ENCODE measurements at regions not wholly inside any gene's neighbourhood (a gene's known extent, or its start where the extent isn't known, plus 50 kb on each side); places are given as distances from the start of the nearest gene placed in this dataset.
"Not testable (repeated sequence)": the region's sequence is repeated elsewhere in the genome, so short reads cannot be mapped to it uniquely, and the experiment has no call there.

DNA sequence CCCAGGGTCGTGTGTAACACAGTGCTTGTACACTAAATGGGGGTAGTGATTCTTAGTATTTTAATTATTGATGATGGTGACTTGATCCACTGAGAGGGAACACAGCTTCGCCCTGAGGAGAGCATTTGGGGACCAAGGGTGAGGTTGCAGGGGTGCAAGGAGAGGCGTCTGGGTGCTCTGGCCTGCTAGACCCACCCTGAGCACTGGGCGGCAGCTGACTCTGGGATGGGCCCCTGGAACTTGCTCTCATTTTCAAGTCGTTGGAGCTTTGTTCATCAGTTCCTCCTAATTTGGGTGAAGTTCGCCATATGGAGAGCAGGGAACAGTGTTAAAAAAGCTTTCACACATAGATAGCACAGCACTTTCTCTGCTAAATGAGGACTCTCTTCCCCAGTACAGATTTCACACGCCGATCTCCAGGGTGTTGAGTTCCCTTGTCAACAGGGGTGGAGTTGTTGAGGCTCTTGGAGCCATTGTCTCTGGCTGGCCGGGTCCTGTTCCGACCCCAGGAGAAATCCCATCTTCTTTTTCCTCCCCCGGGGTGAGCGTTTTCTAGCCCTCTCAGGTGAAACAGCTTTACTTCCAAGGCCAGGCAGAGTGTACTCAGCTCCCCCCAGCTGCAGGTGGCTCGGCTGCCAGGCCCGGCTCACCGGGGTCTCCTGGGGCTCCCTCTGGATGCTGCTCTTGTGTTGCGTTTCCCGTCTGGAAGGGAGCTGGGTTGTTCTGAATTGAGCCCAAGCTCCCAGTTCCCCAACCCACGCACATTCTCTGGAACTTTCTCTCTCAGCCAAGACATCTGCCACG lies 367.4 kb downstream of the RPS6KC1 start:
- DNase-seq: no peak

DNA sequence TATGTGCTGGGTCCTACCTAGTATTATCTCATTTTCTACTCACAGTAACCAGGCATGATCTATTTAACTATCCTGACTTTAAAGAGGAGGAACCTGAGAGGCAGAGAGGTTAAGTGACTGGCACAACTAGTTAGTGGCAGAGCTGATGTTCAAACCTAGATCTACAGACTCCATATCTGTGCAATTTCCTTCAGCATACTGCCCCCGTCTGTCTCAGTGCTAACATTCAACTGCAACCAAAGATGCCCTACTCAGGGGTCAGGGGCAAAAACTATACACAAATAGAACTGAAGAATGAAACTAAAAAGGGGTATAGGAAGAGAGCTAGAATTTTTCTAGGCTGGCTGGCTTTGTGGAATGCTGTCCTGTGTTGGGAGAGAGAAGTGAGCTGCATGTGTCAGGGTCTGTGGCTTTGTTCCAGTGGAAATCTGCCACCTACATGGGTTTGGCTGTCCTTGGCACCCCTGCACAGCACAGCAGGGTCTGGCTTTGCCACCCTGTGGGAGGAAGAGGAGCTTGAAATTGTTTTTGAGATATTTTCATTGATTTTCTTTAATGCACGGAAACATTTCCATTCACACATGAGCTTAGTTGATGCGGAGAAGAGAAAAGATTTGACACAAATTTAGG lies 368.5 kb downstream of the RPS6KC1 start:
- no peak for DNase-seq

GRCh38 chr1:213421178-213421577 lies 370.1 kb downstream of the RPS6KC1 start:
- DNase-seq: not testable (repeated sequence)

DNA sequence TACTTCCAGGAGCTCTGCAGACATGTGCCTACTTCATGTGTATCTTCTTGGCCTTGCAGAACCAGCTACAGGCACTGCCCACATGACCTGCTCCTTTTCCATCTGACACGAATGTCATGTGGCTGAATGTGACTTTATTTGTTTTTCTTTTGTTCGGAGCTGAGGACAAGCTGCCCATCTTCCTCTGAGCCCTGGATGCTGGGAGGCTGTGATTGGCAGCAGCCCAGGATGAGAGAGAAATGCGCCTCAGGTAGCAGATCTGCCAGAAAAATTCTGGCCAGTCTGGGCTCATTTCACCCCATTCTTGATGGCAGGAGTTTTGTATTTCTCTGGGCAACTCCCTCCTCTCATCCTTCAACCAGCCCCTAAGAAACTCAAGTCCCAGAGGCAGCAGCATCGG lies 372.0 kb downstream of the RPS6KC1 start:
- no peak for DNase-seq

- no peak for DNase-seq
These were observed 372.6 kb downstream of the RPS6KC1 start for GRCh38 chr1:213423605-213424004.

GRCh38 chr1:213425376-213426030 lies 374.5 kb downstream of the RPS6KC1 start:
- DNase-seq: no peak

DNA sequence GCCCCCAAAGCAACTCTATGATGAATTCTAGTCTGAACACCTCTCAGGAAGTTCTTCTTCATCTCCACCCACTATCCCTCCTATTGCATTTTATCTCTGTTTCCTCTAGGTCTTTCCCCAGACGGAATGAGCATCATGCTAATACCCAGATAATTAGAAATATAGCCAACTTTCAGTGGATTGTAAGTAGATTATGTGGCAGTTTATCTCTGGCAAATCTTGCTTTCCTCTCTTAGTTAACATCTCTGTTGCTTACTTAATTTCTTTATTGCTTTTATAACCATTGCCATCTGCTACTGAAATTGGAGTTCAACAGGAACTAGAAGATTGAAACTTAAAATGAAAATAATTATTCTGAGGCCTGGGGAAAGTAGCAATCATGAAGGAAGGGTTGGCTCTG lies 378.6 kb downstream of the RPS6KC1 start:
- DNase-seq: no peak

GRCh38 chr1:213435715-213436114 lies 384.7 kb downstream of the RPS6KC1 start:
- no peak for DNase-seq

DNA sequence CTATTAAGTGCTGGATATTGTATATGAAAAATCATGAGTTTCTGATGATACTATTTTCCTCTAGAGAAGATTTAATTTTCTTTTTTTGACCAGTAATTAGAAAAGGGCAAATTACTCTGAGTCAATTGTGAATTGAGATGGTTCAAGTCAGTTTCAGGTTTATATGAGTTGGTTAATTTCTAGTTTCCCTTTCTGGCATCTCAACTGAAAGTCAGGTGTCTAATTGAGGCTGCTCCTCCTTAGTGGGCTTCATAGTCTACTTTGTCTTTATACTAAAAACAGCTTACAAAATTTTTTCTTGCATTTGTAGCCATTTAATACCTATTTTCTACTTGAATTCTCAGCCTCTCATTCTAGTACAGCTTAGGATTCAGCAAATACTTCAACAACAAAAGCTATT lies 387.3 kb downstream of the RPS6KC1 start:
- no peak for DNase-seq

DNA sequence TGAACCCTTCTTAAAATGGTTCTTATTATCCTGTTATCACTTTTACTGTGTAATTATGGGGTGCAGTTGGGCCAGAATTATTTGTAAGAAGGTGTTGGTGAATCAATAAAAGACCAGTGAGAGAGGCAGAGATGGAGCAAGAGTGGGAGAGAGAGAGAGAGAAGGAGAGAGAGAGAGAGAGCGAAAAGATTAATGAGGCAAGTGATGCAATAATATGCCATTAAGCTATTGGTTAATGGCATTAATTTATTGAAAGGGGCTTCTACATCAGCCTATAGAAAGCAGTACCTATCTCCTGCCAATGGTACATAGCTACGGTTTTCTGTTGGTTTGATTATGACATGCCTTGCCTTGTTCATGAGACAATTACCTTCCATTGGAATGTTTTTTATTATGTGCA lies 388.7 kb downstream of the RPS6KC1 start:
- no peak for DNase-seq

DNA sequence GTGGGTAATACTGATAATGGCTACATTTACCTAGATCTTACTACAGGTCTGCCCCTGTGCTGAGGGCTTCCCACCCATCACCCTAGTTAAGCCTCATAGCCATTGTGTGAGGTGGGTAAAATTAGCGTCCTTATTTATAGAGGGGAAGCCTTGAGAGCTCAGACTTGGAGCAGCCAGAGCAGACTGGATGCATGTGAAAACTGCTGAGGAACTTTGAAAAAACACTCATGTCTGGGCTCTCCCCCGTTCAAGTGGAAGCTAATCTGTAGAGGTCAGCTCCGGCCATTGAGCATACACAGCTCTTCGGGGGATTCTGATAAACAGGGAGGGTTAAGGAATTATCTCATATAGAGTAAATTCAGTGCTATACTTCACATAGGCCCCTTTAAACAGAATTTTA lies 389.7 kb downstream of the RPS6KC1 start:
- DNase-seq: no peak

DNA sequence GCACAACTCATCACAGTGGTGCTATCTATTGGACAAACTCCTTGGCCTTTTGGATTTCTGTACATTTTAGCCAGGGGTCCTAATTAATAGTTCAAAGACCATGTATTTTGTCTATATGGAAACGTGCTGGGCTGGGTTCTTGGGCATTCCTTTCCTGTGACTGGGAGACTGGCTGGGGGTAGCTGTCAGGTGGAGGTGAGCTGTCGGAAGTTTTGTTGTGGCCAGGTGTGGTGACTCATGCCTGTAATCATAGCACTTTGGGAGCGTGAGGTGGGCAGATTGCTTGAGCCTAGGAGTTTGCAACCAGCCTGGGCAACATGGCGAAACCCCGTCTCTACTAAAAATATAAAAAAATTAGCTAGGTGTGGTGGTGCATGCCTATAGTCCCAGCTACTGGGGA lies 392.4 kb downstream of the RPS6KC1 start:
- no peak for DNase-seq

DNA sequence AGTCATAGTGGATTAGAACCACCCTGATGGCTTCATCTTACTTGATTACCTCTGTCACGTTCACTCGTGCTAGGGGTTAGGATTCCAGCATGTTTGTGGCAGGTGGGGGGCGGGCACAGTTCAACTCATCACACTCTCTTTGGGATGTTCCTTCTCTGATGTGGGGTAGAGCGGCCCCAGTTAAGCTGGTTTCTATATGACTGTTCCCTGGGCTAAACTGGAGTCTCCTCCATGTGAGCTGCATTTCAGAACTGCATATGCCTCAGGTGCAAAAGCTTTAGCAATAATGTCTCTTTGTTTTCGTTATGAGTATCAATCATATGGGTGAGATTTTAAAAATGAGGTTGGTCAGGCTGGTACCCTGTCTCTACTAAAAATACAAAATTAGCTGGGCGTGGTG lies 393.2 kb downstream of the RPS6KC1 start:
- no peak for DNase-seq

GRCh38 chr1:213446496-213446895 lies 395.5 kb downstream of the RPS6KC1 start:
- no peak for DNase-seq

DNA sequence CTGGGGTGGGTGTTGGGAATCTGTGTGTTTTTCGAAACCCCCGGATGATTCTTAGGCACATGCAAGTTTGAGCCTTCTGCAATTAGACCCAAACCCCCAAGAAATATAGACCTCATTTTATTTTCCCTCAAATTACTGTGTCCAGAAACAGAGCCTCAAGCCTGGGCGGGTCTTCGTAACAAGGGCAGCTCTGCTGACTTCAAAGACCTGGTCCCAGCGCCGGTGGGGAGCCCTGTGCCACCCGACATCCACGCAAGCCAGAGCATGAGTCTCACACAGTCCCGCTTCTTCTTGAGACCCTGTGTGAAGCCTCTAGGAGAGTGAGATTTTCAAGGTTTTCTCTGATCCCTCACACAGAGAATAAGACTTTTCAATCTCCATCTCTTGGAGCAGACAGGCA lies 397.3 kb downstream of the RPS6KC1 start:
- DNase-seq: no peak

- DNase-seq: no peak
These were observed 397.7 kb downstream of the RPS6KC1 start for GRCh38 chr1:213448776-213449175.

- DNase-seq: no peak
These were observed 401.5 kb downstream of the RPS6KC1 start for GRCh38 chr1:213452501-213452900.

DNA sequence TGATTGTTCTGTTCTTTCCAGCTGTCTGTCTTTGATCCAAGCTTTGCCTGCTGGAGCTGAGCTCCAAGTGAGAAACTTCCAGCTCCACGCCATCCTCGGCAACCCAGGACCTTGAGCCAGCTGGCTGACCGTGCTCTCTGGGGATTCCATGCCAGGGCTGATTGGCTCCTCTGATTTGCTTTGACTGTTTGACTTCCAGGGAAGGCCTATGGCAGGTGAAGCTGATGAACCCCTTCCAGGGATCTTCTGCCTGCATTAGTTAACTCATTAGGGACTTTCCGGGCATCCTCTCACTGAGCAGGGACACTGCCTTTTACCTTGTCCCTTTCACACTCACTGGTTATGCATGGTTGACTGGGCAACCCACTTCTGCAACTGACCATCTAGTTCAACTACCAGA lies 406.1 kb downstream of the RPS6KC1 start:
- no peak for DNase-seq

DNA sequence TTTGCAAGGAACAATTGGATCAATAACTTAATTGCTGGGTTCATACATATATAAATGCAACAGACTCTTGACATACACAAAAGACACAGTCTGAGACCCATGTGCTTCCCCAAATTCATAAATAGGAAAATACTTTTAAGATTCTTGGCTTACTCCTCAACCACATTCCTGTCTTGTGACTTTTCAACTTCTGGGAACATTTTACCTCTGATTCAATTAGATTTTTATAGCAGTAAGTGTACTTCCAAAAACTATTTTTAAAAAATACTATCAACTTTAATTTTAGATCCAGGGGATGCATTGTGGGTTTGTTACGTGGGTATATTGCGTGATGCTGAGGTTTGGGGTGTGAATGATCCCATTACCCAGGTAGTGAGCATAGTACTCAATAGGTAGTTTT lies 406.7 kb downstream of the RPS6KC1 start:
- no peak for DNase-seq

- not testable (repeated sequence) for DNase-seq
These were observed 411.3 kb downstream of the RPS6KC1 start for GRCh38 chr1:213462374-213462773.

DNA sequence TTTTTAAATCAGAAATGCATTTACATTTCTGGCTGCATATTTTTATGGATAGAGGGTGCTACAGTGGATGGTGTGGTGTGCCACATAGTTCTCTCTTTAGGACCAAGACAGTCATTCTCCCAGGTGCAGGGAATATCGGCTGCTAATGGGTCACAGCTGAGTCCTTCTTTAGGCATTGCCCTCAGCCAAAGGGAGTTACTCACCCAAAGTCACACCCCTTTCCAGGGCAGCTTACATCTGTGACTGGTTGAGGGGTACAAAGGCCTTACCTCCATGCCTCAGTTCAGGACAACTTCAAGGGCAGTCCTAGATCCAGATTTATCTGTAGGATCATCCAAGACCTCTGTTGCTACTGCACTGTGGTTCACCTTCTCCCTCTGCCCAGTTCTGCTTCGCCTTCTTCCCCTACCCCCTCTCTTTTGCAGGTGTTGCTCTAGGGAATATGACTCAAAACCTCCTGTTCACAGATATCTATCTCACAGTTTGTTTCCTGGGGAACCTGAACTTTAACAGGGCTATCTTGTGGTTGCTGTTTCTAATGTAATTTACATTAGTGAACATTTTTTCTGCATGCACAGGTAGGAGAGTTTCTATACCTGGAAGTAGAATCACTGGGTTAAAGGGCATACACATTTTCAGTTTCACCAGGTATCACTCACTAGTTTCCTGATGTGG lies 413.9 kb downstream of the RPS6KC1 start:
- DNase-seq: no peak

DNA sequence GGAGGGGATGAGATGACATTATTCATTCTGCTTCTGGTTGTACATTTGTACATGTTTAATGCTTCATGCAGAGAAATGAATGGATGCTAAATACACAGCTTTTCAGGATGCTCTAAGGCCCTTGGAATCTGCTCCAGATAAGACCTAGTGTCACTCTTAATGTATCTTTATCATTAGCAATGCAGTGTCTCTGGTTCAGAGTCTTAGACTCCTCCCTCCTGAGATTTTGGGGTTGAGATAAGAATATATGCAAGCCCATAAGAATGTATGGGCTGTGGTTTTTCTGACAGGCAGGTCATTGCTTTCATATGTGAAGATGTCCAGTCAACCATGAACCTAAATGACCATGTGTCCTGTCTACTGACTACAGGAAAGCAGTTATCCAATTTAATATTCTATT lies 415.5 kb downstream of the RPS6KC1 start:
- no peak for DNase-seq

DNA sequence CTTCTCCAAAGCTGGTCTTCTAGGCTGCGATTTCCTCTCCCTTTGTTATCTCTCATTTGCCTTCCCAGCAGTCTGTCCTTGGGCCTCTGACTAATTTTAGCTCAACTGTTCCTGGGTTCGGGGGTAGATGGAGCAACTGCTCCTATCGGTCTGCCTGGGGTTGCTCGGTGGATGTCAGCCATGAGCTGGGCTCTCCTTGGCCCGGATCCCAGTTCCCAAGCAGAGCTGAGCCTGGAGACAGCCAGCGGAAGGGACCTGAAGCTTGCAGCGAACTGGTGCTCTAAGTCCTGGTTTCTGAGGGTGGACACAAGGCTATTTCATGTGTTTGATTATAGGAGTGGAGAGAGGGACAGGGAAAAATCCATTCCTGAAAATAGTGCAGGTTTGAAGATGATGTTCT lies 423.0 kb downstream of the RPS6KC1 start:
- DNase-seq: no peak

GRCh38 chr1:213481395-213481794 lies 430.4 kb downstream of the RPS6KC1 start:
- DNase-seq: no peak

All from NCI-H510A (cell line).